ENCODE measurements at regions not wholly inside any gene's neighbourhood (a gene's known extent, or its start where the extent isn't known, plus 50 kb on each side); places are given as distances from the start of the nearest gene placed in this dataset.

DNA sequence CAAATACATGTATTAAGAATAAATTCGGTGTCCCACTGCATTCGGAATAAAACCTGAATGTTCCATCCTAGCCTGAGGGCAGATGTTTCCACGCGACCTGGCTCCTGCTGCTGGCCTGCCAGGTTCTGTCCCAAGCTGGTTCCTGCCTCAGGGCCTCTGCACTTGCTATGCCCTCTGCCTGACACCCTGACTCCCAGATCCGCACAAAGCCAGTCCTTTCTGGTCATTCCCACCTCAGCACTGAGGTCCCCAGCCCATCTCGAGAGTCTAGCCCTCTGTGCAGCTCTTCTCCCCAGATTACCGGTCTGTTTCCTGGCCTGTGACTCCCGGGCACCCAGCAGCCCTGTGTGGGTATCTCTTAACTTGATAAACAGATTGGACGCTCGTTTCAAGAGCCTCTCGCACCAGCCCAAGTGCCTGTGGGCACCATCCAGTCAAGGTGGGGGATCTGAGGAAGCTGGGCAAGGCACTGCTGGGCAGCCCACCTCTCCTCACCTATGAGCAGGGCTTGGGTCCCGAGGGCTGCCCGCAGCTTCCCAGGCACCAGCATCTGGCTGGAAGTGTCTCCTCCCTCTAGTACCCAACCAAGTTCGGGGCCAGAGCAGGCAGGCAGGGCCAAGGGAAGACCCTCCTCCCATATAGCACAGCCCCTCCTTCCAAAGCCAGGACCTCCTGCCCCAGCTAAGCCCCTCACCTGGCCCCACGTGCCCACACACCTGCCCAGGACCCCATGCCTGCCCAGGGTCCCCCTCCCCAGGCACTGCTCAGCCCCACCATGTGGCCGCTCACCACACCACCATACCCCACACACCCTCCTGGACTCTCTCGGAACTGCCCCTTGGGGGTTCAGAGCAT, 132.2 kb downstream of the NCOR2 start:
- peaks cover 39 to 57% of the 10 kb centered on the region in 2 donors for H3K36me3 ChIP-seq (replicated peaks in 1 of 2; ENCODE audit: control insufficient read depth in 1 of 2, insufficient read depth in 2 of 2, low read length in 2 of 2)
- H3K27ac ChIP-seq (ENCODE audit: low read depth in 1 of 2, low read length in 2 of 2): peak overlapping the region in 1 of 2 donors; percentile 36
- no peak overlapping the region for H3K4me2 ChIP-seq (replicated peaks; ENCODE audit: extremely low read depth, low read length, poor library complexity, severe bottlenecking)
- intact Hi-C loops (cut with micrococcal nuclease): loop anchor here in 1 of 2 donors (5.0 kb wide), 1 partner anchor 37 kb away; no protein-coding TSS in a partner anchor
- WGBS (ENCODE audit: insufficient coverage): 88% methylated on average over 16 of the region's 17 CpGs
- Mint-ChIP-seq H3K27me3 (ENCODE audit: low read depth in 3 of 3) (peaks cover 0 to 9% (median 0%) of the 10 kb centered on the region in 3 donors), H3K9me3 (no peaks in the 10 kb centered on the region), H3K4me3 (no peak overlapping the region), H3K36me3 (peaks cover 24 to 37% of the 10 kb centered on the region in 2 donors), H3K27ac (peak overlapping the region in 5 of 7 donors; percentile 5 to 85 (median 59)), H3K4me1 (peaks cover 21% of the 10 kb centered on the region)
- no peaks in the 10 kb centered on the region for H3K9me3 ChIP-seq (replicated peaks in 1 of 2; ENCODE audit: control insufficient read depth in 1 of 2, insufficient read depth in 1 of 2, low read length in 2 of 2)
- no peak overlapping the region for H3K9ac ChIP-seq (ENCODE audit: insufficient read depth, low read length, poor library complexity, severe bottlenecking)
- no peak for DNase-seq
- H3K4me1 ChIP-seq (ENCODE audit: control insufficient read depth in 1 of 2, insufficient read depth in 2 of 2, low read length in 2 of 2): peaks cover 18 to 22% of the 10 kb centered on the region in 2 donors
- H3K27me3 ChIP-seq (ENCODE audit: control insufficient read depth in 2 of 2, insufficient read depth in 2 of 2, low read length in 2 of 2): no peaks in the 10 kb centered on the region
- H4K20me1 ChIP-seq (ENCODE audit: insufficient read depth, low read length): peaks cover 95% of the 10 kb centered on the region
- no peak overlapping the region for H3K4me3 ChIP-seq (replicated peaks in 1 of 3; ENCODE audit: low read depth in 2 of 3, low read length in 3 of 3)
- peaks cover 15% of the 10 kb centered on the region for H3K79me2 ChIP-seq (ENCODE audit: insufficient read depth, low read length)
- H2AFZ ChIP-seq (ENCODE audit: insufficient read depth, low read depth, low read length, poor library complexity, severe bottlenecking): no peak overlapping the region
- no peak for TF ChIP-seq CTCF (IDR thresholded peaks at IDR 0.05)

DNA sequence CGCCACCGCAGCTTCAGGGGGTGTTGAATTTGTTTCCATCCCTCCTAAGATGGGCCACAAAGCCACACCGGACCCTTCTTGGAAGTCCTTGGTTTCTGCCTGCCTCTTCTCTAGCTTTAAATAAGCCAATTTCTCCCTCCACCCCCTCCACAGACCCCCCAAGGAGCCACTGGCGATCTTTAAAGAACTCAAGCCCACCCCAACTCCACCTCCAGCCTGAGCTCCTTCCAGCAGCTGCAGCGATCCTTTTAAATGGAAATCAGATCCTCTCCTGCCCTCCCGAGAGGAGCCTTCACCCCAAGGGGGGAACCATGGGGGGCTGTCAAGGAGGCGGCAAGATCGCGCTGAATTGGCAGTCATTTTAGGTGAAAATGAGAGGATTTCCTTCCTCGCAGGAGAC, 133.1 kb downstream of the NCOR2 start:
- peaks cover 21% of the 10 kb centered on the region for H3K4me1 Mint-ChIP-seq
- H3K27ac ChIP-seq (ENCODE audit: low read depth in 1 of 2, low read length in 2 of 2): no peak overlapping the region

More for the DNA sequence above, 133.1 kb downstream of the NCOR2 start:
- H3K27me3 ChIP-seq (ENCODE audit: control insufficient read depth in 2 of 2, insufficient read depth in 2 of 2, low read length in 2 of 2): no peaks in the 10 kb centered on the region
- no peak for TF ChIP-seq CTCF (IDR thresholded peaks at IDR 0.05)
- no peak overlapping the region for H3K4me3 ChIP-seq (replicated peaks in 1 of 3; ENCODE audit: low read depth in 2 of 3, low read length in 3 of 3)
- no peaks in the 10 kb centered on the region for H3K9me3 ChIP-seq (replicated peaks in 1 of 2; ENCODE audit: control insufficient read depth in 1 of 2, insufficient read depth in 1 of 2, low read length in 2 of 2)
- Mint-ChIP-seq H3K36me3 (peaks cover 32 to 41% of the 10 kb centered on the region in 2 donors), H3K9me3 (no peaks in the 10 kb centered on the region), H3K4me3 (no peak overlapping the region), H3K27me3 (ENCODE audit: low read depth in 3 of 3) (peaks cover 0 to 9% (median 0%) of the 10 kb centered on the region in 3 donors), H3K27ac (peak overlapping the region in 2 of 7 donors; percentile 26 to 69)
- intact Hi-C loops (cut with micrococcal nuclease): no loop called here
- no peak overlapping the region for H2AFZ ChIP-seq (ENCODE audit: insufficient read depth, low read depth, low read length, poor library complexity, severe bottlenecking)
- WGBS (ENCODE audit: insufficient coverage): 88% methylated on average over 4 of the region's 10 CpGs
- no peak overlapping the region for H3K4me2 ChIP-seq (replicated peaks; ENCODE audit: extremely low read depth, low read length, poor library complexity, severe bottlenecking)
- peaks cover 18 to 22% of the 10 kb centered on the region in 2 donors for H3K4me1 ChIP-seq (ENCODE audit: control insufficient read depth in 1 of 2, insufficient read depth in 2 of 2, low read length in 2 of 2)
- no peak for DNase-seq
- H3K36me3 ChIP-seq (replicated peaks in 1 of 2; ENCODE audit: control insufficient read depth in 1 of 2, insufficient read depth in 2 of 2, low read length in 2 of 2): peaks cover 47 to 63% of the 10 kb centered on the region in 2 donors
- H4K20me1 ChIP-seq (ENCODE audit: insufficient read depth, low read length): peaks cover 95% of the 10 kb centered on the region
- H3K9ac ChIP-seq (ENCODE audit: insufficient read depth, low read length, poor library complexity, severe bottlenecking): no peak overlapping the region
- peaks cover 15% of the 10 kb centered on the region for H3K79me2 ChIP-seq (ENCODE audit: insufficient read depth, low read length)
